NCI-H2171 (cell line): ENCODE measurements at regions not wholly inside any gene's neighbourhood (a gene's known extent, or its start where the extent isn't known, plus 50 kb on each side); places are given as distances from the start of the nearest gene placed in this dataset.
"Not testable (repeated sequence)": the region's sequence is repeated elsewhere in the genome, so short reads cannot be mapped to it uniquely, and the experiment has no call there.

Source experiments
- DNase-seq: peaks from one replicate; lab custom pipeline; 2025; lab: John Stamatoyannopoulos, UW

DNA sequence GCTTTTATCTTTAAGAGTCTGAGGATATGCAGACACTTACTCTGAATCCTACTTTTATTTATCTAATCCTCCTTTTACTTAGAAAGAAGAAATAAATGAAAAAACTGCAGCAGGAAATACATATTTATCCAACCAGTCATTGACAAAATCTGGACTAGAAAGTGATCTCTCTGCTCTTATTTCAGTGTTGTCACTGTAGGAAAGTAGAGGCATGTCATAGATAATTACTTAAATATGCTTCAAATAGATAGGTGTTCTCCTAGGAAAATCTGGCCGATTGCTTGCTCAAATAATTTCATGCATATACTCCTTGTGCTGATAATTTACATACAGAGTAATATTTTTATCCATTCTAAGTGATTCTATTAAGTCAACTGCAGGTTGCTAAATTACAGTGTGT, 2001.9 kb upstream of the C9orf72 start:
- no peak for DNase-seq

DNA sequence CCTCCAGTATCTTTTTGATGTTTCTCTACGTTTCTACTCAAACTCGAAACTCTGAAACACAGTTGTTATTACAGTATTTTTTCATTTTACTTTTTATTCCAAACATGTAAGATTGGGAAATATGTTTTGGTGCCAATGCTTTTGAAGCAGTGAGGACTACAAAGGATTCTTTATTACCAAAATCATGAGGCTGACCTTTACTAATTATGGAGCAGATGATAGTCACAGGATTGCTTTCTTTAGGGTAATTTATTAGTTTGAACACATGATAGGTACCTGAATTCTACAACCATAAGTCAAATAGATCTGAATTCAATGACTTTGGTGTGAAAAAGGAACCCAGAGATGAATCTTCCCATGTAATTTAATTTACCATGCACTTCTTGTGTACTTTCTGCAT, 2015.1 kb upstream of the C9orf72 start:
- DNase-seq = no peak

DNA sequence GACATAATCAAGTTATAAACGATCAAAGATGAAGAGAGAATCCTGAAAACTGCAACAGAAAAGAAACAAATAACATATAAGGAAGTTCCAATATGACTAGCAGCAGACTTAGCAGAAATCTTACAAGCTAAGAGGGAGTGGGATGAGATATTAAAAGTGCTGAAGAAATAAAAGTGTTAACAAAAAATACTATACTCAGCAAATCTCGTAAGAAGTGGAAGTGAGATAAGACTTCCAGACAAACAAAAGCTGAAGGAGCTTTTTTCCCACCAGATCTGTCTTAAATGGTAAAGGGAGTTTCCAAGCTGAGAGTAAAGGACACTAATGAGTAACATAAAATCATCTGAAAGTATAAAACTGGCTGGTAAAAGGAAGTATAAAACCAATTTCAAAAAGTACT, 2036.0 kb upstream of the C9orf72 start:
- no peak for DNase-seq

DNA sequence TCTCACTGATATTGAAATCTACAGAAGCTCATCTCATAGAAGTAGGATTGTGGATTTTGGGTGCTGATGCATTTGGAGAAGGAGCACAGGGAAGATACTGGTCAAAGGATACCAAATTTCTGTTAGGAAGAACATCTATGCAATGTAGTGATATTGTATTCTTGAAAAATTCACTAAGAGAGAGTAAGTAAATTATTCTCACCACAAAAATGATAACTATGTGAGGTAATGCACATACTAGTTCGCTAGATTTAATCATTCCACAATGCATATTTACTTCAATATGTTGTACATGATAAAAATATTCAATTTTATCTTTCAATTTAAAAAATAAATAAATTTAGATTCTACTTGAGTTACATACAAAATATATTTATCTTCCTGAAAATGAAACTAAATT, 2040.5 kb upstream of the C9orf72 start:
- DNase-seq = no peak

DNA sequence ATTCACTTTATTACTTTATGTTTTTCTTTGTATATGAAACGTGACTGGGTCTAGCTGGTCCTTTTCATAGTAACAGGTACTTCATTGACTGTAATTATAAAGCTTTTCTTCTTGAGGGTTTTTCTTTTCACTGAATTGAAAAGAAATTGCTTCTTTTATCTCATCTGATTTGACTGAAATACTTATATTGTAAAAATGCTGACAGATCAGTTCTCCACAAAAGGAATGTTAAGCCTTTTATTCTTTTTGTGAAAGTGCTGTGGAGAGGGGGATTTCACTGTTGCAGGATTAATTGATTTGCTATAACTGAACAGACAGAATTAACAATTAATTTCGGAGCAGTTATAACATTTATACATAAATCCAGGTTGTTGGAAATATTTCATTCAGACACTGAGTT, 2043.6 kb upstream of the C9orf72 start:
- no peak for DNase-seq

DNA sequence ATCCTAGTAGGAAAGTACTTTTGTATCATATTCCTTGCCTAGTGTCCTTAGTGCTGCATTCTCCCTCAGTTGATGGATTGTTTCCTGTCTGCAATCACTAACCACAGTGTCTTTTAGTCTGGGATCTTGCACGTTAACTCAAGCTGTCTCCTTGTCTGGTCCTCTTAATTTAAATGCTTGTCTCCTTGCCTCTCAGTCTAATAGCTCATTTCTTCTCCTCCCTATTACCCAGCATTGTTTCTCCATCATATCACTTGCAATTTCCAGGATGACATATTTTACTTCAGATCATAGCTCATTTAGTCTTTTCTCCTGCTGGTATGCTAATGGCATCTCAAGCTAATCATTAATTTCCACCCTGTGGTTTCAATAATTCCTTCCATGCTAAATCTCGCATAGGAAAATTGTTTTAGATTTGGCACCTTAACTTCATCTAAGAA, 2052.0 kb upstream of the C9orf72 start:
- DNase-seq = no peak

DNA sequence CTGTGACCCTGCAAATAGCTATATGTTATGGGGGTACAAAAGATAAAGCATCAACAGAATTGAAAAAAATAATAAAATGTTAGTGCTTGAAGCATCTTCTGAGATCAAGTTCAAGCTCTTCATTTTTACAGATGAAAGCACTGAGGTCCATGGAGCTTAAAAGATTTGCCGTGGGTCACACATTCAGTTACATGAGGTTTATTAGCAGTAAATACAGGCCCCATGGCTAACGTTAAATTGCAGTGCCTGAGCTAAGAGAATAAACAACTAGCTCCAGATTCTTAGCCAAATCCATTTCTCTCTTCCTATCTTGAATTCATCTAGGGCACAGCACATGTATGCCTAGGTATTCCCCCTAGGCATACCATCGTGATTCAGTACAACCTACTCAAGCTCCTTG, 2052.7 kb upstream of the C9orf72 start:
- no peak for DNase-seq

DNA sequence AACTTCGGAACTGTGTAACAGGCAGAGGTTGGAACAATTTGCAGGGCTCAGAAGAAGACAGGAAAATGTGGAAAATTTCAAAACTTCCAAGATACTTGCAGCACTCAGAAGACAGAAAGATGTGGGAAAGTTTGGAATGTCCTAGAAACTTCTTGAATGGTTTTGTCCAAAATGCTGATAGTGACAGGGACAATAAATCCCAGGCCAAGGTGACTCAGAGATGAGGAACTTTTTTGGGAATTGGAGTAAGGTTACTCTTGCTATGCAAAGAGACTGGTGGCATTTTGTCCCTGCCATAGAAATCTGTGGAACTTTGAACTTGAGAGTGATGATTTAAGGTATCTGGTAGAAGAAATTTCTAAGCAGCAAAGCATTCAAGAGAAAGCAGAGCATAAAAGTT, 2055.6 kb upstream of the C9orf72 start:
- not testable (repeated sequence) for DNase-seq

DNA sequence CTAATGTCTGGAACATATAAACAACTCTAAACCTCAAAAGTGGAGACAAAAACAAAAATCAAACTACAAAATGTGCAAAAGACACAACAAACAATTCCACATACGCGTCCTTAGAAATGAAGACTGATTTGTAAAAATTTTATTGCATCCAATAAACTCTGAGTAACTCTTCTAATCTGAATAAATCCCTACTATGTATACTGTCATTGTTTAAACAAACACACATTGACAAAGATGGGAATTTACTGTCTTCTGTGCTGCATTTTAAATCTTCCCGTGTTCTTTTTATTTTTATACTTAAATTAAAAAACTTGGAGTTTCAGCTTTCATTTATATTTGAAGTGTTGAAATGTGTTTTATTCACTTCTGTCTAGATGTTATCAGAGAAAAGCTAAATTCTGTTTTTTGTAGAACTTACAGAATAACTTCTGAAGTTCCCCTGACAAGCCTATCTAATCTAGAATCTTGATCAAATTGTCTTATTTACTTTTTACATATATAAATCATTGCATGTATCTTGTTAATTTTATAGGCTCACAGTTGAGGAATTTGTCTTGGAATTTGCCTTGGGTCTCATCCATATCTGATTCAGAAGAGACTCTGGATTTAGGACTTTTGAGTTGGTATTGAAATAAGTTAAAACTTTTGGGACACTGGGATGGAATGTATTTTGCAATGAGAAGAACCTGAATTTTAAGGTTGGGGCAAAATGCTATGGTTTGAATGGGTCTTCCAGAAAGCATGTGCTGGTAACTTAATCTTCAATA, 2064.4 kb upstream of the C9orf72 start:
- no peak for DNase-seq

DNA sequence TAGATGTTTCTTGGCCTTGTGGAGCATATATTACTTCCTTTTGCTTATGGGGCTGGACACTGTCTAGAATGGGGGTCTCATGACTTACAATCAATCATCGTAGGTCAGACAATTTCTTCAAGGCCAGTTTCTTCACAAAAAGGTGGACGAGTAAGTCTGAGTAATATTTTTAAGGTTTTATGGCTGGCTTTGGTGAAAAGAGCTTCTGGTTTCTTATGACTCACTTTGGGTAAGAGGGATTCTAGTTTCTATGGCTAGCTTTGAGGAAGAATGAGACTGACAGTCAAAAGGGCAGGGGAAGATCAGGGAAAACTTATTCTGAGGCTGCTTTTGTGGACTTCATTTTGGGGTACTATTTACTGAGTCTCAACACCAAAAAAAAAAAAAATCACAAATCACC, 2067.2 kb upstream of the C9orf72 start:
- no peak for DNase-seq

DNA sequence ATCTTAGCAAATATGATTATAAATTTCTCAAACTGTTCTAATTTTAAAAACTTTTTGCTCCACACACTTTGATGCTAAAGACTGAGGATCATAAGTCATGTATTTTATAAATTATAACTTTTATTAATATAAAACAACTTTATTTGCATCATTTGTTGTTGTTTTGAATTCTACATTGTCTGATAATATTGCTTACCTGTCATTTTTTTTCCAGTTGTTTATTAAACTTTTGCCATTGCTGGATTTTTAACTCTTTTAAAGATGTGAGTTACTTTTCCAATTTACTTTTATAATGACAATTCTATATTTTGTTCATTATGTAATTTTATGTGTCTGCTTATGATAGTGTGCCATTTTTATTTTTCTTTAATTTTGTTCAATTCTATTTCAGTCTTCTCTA, 2071.2 kb upstream of the C9orf72 start:
- DNase-seq = no peak

DNA sequence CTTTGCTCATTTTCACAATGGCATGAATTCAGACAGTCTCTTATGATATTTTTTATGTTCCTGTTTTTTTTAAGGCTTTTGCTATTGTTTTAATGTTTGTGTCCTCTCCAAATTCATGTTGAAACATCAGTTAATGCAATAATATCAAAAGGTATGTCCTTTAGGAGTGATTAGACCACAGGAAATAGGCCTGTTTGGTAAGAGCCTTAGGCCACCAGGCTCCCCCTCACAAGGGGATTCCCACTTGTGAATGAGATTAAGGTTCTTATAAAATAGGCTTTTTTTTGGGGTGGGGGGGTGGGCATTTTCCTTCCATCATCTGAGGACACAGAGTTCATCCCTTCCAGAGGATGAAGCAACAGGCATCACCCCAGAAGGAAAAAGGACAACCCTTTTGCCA, 2074.2 kb upstream of the C9orf72 start:
- DNase-seq = no peak

DNA sequence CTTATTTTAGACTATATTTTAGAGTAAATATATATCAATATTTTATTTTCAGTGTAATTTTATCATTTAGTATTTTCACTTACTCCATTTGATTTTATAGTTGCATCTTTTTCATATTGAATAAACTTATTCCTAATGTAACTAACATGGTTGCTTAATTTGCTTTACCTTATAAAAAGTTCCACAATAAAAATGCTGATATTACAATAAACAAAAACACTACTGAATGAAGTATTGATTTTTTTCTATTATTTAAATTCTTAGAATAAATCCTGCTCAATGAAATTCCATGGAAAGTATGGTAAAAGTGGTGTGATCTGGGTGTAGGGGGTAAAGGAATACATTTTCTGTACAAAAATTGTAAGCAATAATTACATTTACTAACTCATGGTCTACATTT, 2074.9 kb upstream of the C9orf72 start:
- DNase-seq = no peak

DNA sequence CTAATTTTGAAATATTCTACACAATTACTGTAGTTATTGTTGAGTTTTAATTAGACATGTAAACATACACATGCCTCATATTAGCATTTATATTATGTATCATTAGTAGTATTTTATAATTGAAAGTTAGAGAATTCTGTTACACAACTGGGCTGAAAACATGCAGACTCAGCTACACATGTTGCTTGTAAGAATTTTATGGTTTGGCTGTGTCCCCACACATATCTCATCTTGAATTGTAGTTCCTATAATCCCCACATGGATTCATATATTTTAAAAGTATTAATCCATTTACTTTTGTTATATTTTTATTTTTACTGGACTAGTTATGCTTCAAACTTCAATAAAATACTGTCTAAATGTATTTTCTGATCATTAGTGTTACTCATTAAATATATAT, 2075.3 kb upstream of the C9orf72 start:
- DNase-seq = no peak

DNA sequence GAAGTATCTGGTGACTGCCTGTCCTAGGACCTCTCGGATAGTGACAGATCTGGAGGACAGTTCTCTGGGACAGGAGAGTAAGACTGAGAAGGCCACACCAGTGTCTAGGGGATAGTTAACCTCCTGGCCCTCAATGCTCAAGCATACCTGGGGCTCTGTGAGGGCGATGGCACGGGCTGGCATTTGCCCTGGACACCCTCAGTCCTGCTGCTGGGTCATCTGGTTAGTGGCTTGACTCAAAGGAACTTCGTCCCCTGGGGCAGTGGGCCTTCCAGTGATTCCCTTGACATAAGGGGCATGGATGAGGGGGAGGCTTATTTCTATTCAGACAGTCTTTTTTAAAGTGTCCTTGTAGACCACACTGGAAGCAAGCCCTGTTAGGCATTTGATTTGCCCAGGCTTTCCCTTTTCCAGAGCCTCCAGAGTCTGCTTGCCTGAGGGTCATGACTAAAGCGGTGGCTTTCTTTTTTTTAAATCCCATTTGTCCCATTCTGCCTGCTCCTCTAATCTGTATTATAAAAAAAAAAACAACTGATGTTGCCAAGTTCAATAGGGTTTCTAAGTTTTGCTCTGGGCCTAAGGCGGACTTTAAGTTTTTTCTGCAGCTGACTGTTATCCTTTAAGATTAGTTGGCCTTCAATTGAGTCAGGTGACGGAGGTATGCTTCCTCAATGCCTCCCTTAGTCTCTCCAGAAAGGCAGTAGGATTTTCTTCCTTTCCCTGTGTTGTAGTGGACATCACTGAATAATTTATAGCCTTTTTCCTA, 2083.5 kb upstream of the C9orf72 start:
- no peak for DNase-seq

DNA sequence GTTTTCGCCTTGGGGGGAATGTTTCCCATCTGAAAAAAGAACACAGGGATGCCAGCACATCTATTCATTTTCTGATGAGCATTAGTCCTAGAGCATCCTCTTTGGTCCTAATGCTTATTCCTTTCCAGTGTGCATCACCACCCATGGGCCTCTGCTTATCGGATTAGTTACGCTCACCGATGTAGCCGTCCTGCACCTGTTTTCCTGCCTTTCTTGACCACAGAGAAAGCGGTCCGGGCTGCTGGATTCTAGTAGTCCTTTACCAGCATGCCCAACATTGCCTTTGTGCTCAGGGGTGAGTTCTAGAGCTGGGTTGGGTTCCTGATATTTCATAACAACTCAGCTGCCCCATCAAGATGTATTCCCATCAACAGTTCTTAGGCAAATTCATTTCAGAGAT, 2084.5 kb upstream of the C9orf72 start:
- DNase-seq = no peak

DNA sequence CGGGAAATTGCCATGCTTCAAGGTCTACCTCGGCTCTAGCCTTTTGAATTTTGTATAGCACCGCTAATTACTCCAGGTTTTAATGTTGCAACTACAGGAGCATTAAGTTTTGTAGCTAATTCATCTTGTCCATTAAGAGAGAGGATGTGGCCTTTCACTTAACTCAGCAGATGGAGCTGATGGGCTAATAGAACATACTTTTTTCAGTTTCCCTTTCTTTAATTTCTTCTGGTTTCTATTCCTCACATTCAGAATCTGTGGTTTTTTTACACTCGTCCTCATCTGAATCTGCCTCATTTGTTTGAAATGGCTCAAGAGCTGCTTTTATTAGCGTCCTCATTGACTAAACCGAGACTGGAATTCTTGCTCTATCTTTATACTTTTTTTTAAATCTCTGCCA, 2085.7 kb upstream of the C9orf72 start:
- no peak for DNase-seq

DNA sequence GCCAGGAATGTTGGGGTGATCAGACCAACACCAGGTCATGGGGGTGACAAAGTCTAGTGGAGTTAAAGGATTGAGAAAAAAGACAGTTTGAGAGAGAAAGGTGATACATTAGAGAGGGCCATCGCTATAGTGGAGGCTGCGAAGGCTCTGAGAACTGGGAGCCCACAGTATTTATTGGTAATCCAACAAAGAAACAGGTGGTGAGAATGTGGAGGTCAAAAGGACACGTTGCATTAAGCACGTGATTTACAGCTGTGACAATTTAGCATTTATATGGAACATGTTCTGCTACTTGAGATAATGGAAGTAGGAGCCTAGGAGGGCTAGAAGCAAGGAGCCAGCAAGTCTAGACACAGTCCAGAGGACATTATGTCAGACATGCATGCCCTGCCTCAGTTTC, 2086.5 kb upstream of the C9orf72 start:
- DNase-seq = no peak

DNA sequence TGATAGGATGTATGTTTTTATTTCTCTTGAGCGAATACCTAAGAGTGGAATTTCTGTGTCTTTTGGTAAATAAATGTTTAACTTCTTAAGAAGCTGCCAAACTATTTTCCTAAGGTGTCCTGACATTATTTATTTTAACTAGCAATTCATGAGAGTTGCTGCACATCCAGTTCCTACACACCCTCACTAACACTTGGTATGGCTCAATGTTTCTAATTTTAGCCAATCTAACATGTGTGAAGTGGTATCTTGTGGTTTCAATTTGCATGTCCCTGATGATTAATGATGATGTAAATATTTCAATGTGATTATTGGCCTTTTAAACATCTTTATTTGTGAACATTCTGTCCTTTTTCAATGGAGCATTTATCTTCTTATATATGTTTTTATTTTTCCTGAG, 2095.5 kb upstream of the C9orf72 start:
- no peak for DNase-seq

DNA sequence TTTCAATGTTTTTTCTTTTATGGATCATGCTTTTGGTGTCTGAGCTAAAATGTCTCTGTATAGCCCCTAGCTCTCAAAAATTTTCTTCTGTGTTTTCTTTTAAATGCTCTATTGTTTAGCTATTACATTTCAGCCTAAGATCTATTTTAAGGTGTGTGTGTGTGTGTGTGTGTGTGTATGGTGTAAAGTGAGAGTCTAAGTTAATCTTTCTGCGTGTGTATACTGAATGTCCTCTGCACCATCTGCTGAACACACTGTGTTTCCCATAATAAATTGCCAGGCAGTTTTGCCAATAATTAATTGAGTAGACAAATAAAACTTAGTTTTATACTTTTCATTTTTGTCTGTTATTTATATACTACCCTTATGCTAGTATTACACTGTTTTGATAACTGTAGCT, 2096.3 kb upstream of the C9orf72 start:
- DNase-seq = no peak

DNA sequence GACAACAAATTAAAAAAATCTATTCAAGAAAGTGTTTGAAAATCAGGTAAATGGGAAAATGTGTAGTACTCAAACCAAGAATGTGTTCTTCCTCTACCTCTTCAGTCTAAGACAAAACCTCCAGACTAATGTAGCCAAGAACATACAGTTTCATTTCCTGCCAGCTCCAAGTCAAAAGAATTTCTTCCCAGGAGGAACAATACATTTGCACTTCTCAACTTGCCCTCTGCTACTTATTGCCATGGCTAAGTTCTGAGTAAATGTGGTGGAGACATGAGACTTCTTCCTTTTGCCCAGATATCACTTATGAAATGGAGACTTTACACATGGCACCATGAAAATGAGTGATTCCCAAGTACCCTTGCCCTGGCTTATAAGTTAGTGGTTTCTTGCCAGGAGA, 2112.2 kb upstream of the C9orf72 start:
- DNase-seq = no peak

DNA sequence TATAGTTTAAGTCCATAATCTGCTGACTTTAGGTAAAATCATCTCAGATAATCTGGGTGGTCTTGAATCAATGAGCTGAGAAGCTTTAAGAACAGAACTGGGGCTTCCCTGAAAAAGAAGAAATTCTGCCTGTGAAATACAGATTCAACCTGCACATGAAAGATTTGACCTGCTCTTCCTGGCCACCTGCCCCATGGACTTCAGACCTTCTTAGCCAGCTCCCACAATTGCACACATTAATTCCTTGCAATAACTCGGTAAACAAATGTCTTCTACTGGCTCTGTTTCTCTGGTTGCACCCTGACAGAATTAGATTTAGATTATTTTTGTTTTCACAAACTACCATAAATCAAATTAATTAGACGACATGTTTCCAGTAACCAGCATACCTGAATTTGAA, 2117.9 kb upstream of the C9orf72 start:
- DNase-seq = no peak

DNA sequence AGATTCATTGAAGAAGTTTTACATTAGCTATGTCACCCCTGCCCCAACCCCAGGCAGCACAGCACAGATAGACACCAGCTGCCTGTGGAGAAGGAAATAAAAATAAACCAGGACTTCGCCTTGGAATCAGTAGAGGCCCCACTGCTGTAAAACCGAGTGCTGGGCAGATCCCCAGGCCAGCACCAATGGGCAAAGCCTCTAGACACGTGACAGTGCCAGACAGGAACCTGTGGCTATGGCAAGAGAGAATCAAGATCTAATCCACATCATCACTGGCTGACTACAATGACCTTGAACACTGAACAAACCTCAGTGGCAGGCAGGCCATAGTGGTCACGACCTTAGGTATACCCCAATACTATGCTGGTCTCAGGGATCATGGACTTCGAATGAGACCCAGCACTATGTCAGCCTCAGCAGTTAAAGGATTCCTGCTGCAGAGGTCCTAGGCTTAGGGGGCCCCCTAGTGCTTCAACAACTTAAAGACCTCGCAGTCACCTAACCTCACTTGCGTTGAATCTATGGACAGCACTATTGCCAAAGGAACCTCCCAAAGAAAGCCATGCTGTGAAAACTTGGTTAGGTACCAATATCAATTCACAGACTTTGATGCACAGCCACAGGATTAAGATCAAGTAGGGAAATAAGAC, 2118.6 kb upstream of the C9orf72 start:
- no peak for DNase-seq
